GM12878 (cell line): ENCODE measurements at regions not wholly inside any gene's neighbourhood (a gene's known extent, or its start where the extent isn't known, plus 50 kb on each side); places are given as distances from the start of the nearest gene placed in this dataset.

ENCODE experiments used
- ATAC-seq: fragments of 200-7000 bp; cut with Tn5 transposase; 3 replicates; pipeline ENCODE4 v1.9.1; 2020; ENCODE audit warnings: mild to moderate bottlenecking, moderate library complexity
- BruUV-seq: library from RNA; stranded (reverse); fragments of 400-500 nt; replicated peaks from 2 replicates; lab custom pipeline; 2021; lab: Mats Ljungman, UMichigan
- CTCF ChIA-PET: fragments of 300-600 bp; sonication (Branson Sonifier 250); formaldehyde crosslinking; extraction: SDS; loops from one replicate; lab custom pipeline; 2021; ENCODE audit warnings: inconsistent platforms; lab: Yijun Ruan, JAX
- POLR2A ChIA-PET: fragments of 350-600 bp; formaldehyde crosslinking; extraction: SDS; loops from one replicate; lab custom pipeline; 2021; ENCODE audit warnings: inconsistent platforms; lab: Charles Lee
- RAD21 ChIA-PET: fragments of 300-600 bp; sonication (Branson Sonifier 250); formaldehyde crosslinking; loops from one replicate; lab custom pipeline; 2023; ENCODE audit warnings: antibody characterized with exemption; ENCODE audit not compliant: unreplicated experiment; lab: Charles Lee
- SMC1A ChIA-PET: fragments of 300-600 bp; sonication (Branson Sonifier 250); formaldehyde crosslinking; loops from one replicate; lab custom pipeline; 2023; ENCODE audit not compliant: unreplicated experiment, uncharacterized antibody; lab: Charles Lee
- DNase-seq: peaks from one replicate; pipeline ENCODE4 v3.0.0-alpha.2; 2011; ENCODE audit warnings: low read depth, low spot score
- FAIRE-seq: peaks from 3 replicates; lab custom pipeline; 2011; peaks lifted over from hg19 to GRCh38; lab: Jason Lieb, UNC
- H2AFZ ChIP-seq: 2 replicates; pipeline ENCODE4 v1.6.0; 2011; ENCODE audit warnings: low read depth, low read length, control low read depth; ENCODE audit not compliant: control insufficient read depth
- H3K27ac ChIP-seq: 2 replicates; pipeline ENCODE4 v1.5.1; 2011; ENCODE audit warnings: control low read depth; ENCODE audit not compliant: control insufficient read depth, insufficient read depth
- H3K27me3 ChIP-seq, 2 experiments: replicated peaks in 1 of 2; 2 replicates each; pipeline versions ENCODE4 v1.6.0 to v1.6.1; 2011; ENCODE audit warnings: low read length in 1 of 2; ENCODE audit not compliant: control insufficient read depth in 2 of 2, insufficient read depth in 2 of 2
- H3K36me3 ChIP-seq, 2 experiments: 2 replicates each; pipeline ENCODE4 v1.5.1; 2011; ENCODE audit warnings: low read length in 1 of 2; ENCODE audit not compliant: control insufficient read depth in 2 of 2, insufficient read depth in 2 of 2
- H3K4me1 ChIP-seq: 2 replicates; pipeline ENCODE4 v1.6.1; 2011; ENCODE audit warnings: mild to moderate bottlenecking, low read length, moderate library complexity, mixed read lengths; ENCODE audit not compliant: control insufficient read depth, insufficient read depth
- H3K4me2 ChIP-seq: 2 replicates; pipeline ENCODE4 v1.6.0; 2011; ENCODE audit warnings: control low read depth; ENCODE audit not compliant: control insufficient read depth, insufficient read depth
- H3K4me3 ChIP-seq: fragments of 200-600 bp; sonication (generic); 2 replicates; pipeline ENCODE4 v1.5.1; 2016
- H3K79me2 ChIP-seq: 2 replicates; pipeline ENCODE4 v1.6.0; 2011; ENCODE audit warnings: low read length; ENCODE audit not compliant: control insufficient read depth, insufficient read depth
- H3K9ac ChIP-seq: 2 replicates; pipeline ENCODE4 v1.8.0; 2011; ENCODE audit warnings: low read length, control low read depth, mixed read lengths; ENCODE audit not compliant: control insufficient read depth, insufficient read depth
- H3K9me3 ChIP-seq: replicated peaks from 3 replicates; pipeline ENCODE4 v1.5.1; 2011; ENCODE audit warnings: mild to moderate bottlenecking, low read length; ENCODE audit not compliant: control insufficient read depth, insufficient read depth
- H4K20me1 ChIP-seq: 2 replicates; pipeline ENCODE4 v1.6.0; 2011; ENCODE audit not compliant: control insufficient read depth, insufficient read depth
- ASH2L ChIP-seq: fragments of 300-600, 200-600 bp; sonication (generic); IDR thresholded peaks from 2 replicates; pipeline ENCODE4 v1.6.1; 2017; ENCODE audit warnings: low read depth, mild to moderate bottlenecking, borderline replicate concordance
- CBX5 ChIP-seq: sonication (generic); IDR thresholded peaks from 2 replicates; pipeline ENCODE4 v1.6.1; 2016; ENCODE audit warnings: low read depth, moderate library complexity, mild to moderate bottlenecking, inconsistent platforms
- FOXK2 ChIP-seq: fragments of 450-650 bp; IDR thresholded peaks from 2 replicates; pipeline ENCODE4 v1.6.1; 2017; ENCODE audit warnings: mild to moderate bottlenecking, moderate library complexity
- GATAD2B ChIP-seq: fragments of 450-650 bp; conservative IDR thresholded peaks from 2 replicates; pipeline ENCODE4 v1.6.1; 2017; ENCODE audit warnings: low read depth, mild to moderate bottlenecking, moderate library complexity
- HDAC6 ChIP-seq: fragments of 200-600 bp; sonication (generic); IDR thresholded peaks from one replicate; pipeline ENCODE4 v1.8.0; 2017; ENCODE audit warnings: antibody characterized with exemption; ENCODE audit not compliant: unreplicated experiment
- NR2C1 ChIP-seq: fragments of 450-650 bp; IDR thresholded peaks from 2 replicates; pipeline ENCODE4 v1.6.1; 2017; ENCODE audit warnings: antibody characterized with exemption, mild to moderate bottlenecking, moderate library complexity
- POLR2A ChIP-seq: IDR thresholded peaks from 2 replicates; pipeline ENCODE4 v1.6.1; 2011; ENCODE audit warnings: low read depth, mild to moderate bottlenecking, low read length
- RUNX3 ChIP-seq: IDR thresholded peaks from 2 replicates; pipeline ENCODE4 v1.6.1; 2012; ENCODE audit warnings: low read length, inconsistent platforms
- TAF1 ChIP-seq: IDR thresholded peaks from 2 replicates; pipeline ENCODE4 v1.6.1; 2011; ENCODE audit warnings: mild to moderate bottlenecking, low read depth, low read length, borderline replicate concordance
- TCF7 ChIP-seq: IDR thresholded peaks from 2 replicates; pipeline ENCODE4 v1.6.1; 2014; ENCODE audit warnings: antibody characterized with exemption, borderline replicate concordance
- ZNF24 ChIP-seq: fragments of 450-650 bp; IDR thresholded peaks from 2 replicates; pipeline ENCODE4 v1.6.1; 2017; ENCODE audit warnings: antibody characterized with exemption, mild to moderate bottlenecking
- WGBS: methylation state at CpG from one replicate; pipeline ENCODE4 v1.1.6; 2016; ENCODE audit warnings: low lambda C conversion rate; ENCODE audit not compliant: insufficient replicate concordance, insufficient coverage; ENCODE audit errors: missing lambda C conversion rate; 5-methylcytosine and 5-hydroxymethylcytosine counted together
- in situ Hi-C: fragments of 300-500 bp; cut with MboI; formaldehyde crosslinking; loops from 9 replicates; pipeline ENCODE4 v1.14.3; 2018; ENCODE audit warnings: mixed read lengths
- intact Hi-C: fragments of 100-400 bp; cut with micrococcal nuclease; formaldehyde crosslinking; loops from one replicate; pipeline ENCODE4 v1.14.2; 2022; ENCODE audit not compliant: unreplicated experiment
- TF ChIP-seq, protein P1 (sequence below): IDR thresholded peaks from 2 replicates; pipeline ENCODE4 v1.6.1; 2012; ENCODE audit warnings: low read depth, low read length, improper control_type of control experiment
- TF ChIP-seq, protein P2 (sequence below): IDR thresholded peaks from 2 replicates; pipeline ENCODE4 v1.6.1; 2012; ENCODE audit warnings: mild to moderate bottlenecking, low read depth, low read length
- TF ChIP-seq, protein P3 (sequence below): fragments of 450-650 bp; IDR thresholded peaks from 2 replicates; pipeline ENCODE4 v1.6.1; 2017; ENCODE audit warnings: antibody characterized with exemption, mild to moderate bottlenecking, moderate library complexity

- Histone ChIP-seq H3K9me3 (no peaks in the 10 kb centered on the region), H3K4me3 (no peak overlapping the region), H3K27ac (no peak overlapping the region), H3K4me2 (no peak overlapping the region), H4K20me1 (no peaks in the 10 kb centered on the region), H3K36me3 (no peaks in the 10 kb centered on the region), H3K4me1 (no peaks in the 10 kb centered on the region), H3K79me2 (no peaks in the 10 kb centered on the region), H3K9ac (no peak overlapping the region), H3K27me3 (no peaks in the 10 kb centered on the region), H2AFZ (no peak overlapping the region)
- no TSS peak for BruUV-seq
- FAIRE-seq (no peak), ATAC-seq (no peak), DNase-seq (no peak)
- in situ Hi-C loops, result no loop called here
- RAD21 ChIA-PET, result no interaction called here
- SMC1A ChIA-PET, result interaction anchor here (0.7 to 1.6 kb wide), 3 partner anchors 13 to 46 kb away, joined by 3 to 6 read pairs (median 3); no protein-coding TSS in a partner anchor
- CTCF ChIA-PET, result interaction anchor here (1.3 kb wide), 1 partner anchor 12 kb away, joined by 3 read pairs; no protein-coding TSS in a partner anchor
- POLR2A ChIA-PET, result no interaction called here
- TF ChIP-seq TAF1, result no peak
- TF ChIP-seq FOXK2, result no peak
- TF ChIP-seq GATAD2B, result no peak
- TF ChIP-seq NR2C1, result no peak
- TF ChIP-seq, protein P1, sequence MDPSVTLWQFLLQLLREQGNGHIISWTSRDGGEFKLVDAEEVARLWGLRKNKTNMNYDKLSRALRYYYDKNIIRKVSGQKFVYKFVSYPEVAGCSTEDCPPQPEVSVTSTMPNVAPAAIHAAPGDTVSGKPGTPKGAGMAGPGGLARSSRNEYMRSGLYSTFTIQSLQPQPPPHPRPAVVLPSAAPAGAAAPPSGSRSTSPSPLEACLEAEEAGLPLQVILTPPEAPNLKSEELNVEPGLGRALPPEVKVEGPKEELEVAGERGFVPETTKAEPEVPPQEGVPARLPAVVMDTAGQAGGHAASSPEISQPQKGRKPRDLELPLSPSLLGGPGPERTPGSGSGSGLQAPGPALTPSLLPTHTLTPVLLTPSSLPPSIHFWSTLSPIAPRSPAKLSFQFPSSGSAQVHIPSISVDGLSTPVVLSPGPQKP, result no peak
- TF ChIP-seq ZNF24, result no peak
- no peak for TF ChIP-seq CBX5
- TF ChIP-seq ASH2L, result no peak
- no peak for TF ChIP-seq TCF7
- no peak for TF ChIP-seq RUNX3
- TF ChIP-seq, protein P2, sequence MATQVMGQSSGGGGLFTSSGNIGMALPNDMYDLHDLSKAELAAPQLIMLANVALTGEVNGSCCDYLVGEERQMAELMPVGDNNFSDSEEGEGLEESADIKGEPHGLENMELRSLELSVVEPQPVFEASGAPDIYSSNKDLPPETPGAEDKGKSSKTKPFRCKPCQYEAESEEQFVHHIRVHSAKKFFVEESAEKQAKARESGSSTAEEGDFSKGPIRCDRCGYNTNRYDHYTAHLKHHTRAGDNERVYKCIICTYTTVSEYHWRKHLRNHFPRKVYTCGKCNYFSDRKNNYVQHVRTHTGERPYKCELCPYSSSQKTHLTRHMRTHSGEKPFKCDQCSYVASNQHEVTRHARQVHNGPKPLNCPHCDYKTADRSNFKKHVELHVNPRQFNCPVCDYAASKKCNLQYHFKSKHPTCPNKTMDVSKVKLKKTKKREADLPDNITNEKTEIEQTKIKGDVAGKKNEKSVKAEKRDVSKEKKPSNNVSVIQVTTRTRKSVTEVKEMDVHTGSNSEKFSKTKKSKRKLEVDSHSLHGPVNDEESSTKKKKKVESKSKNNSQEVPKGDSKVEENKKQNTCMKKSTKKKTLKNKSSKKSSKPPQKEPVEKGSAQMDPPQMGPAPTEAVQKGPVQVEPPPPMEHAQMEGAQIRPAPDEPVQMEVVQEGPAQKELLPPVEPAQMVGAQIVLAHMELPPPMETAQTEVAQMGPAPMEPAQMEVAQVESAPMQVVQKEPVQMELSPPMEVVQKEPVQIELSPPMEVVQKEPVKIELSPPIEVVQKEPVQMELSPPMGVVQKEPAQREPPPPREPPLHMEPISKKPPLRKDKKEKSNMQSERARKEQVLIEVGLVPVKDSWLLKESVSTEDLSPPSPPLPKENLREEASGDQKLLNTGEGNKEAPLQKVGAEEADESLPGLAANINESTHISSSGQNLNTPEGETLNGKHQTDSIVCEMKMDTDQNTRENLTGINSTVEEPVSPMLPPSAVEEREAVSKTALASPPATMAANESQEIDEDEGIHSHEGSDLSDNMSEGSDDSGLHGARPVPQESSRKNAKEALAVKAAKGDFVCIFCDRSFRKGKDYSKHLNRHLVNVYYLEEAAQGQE, result no peak
- no peak for TF ChIP-seq POLR2A
- TF ChIP-seq, protein P3, sequence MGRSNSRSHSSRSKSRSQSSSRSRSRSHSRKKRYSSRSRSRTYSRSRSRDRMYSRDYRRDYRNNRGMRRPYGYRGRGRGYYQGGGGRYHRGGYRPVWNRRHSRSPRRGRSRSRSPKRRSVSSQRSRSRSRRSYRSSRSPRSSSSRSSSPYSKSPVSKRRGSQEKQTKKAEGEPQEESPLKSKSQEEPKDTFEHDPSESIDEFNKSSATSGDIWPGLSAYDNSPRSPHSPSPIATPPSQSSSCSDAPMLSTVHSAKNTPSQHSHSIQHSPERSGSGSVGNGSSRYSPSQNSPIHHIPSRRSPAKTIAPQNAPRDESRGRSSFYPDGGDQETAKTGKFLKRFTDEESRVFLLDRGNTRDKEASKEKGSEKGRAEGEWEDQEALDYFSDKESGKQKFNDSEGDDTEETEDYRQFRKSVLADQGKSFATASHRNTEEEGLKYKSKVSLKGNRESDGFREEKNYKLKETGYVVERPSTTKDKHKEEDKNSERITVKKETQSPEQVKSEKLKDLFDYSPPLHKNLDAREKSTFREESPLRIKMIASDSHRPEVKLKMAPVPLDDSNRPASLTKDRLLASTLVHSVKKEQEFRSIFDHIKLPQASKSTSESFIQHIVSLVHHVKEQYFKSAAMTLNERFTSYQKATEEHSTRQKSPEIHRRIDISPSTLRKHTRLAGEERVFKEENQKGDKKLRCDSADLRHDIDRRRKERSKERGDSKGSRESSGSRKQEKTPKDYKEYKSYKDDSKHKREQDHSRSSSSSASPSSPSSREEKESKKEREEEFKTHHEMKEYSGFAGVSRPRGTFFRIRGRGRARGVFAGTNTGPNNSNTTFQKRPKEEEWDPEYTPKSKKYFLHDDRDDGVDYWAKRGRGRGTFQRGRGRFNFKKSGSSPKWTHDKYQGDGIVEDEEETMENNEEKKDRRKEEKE, result no peak
- no peak for TF ChIP-seq HDAC6
- intact Hi-C loops, result no loop called here
- 0% methylated on average over 2 of the region's 2 CpGs for WGBS
These were observed 273.7 kb downstream of the KIF20B start for GRCh38 chr10:89975071-89975470.
